ENCODE measurements at regions not wholly inside any gene's neighbourhood (a gene's known extent, or its start where the extent isn't known, plus 50 kb on each side); places are given as distances from the start of the nearest gene placed in this dataset.

GRCh38 chr20:7410150-7410549 lies 530.1 kb downstream of the HAO1 start:
- no peak for DNase-seq (ENCODE audit: low spot score)

GRCh38 chr20:7411075-7411474 lies 529.2 kb downstream of the HAO1 start:
- DNase-seq (ENCODE audit: low spot score): no peak

- no peak for DNase-seq (ENCODE audit: low spot score)
These were observed 524.8 kb downstream of the HAO1 start for GRCh38 chr20:7415427-7415826.

- no peak for DNase-seq (ENCODE audit: low spot score)
These were observed 523.9 kb downstream of the HAO1 start for GRCh38 chr20:7416382-7416781.

- no peak for DNase-seq (ENCODE audit: low spot score)
These were observed 519.9 kb downstream of the HAO1 start for GRCh38 chr20:7420345-7420744.

GRCh38 chr20:7426890-7427496 lies 513.3 kb downstream of the HAO1 start:
- DNase-seq (ENCODE audit: low spot score): no peak

GRCh38 chr20:7428946-7429345 lies 511.3 kb downstream of the HAO1 start:
- no peak for DNase-seq (ENCODE audit: low spot score)

DNA sequence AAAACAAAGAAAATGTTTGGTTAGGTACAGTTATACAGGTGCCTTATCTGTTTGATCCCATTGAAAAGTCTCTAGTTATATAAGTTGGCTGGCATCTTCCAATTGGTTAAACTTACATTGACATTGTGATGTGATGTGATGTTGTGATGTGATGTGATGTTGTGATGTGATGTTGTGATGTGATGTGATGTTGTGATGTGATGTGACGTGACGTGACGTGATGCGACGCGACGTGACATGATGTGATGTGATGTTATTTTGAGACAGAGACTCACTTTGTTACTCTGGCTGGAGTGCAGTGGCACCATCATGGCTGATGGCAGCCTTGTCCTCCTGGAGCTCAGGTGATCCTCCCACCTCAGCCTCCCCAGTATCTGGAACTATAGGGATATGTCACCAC lies 507.6 kb downstream of the HAO1 start:
- no peak for DNase-seq (ENCODE audit: low spot score)

GRCh38 chr20:7437311-7437710 lies 502.9 kb downstream of the HAO1 start:
- DNase-seq (ENCODE audit: low spot score): no peak

DNA sequence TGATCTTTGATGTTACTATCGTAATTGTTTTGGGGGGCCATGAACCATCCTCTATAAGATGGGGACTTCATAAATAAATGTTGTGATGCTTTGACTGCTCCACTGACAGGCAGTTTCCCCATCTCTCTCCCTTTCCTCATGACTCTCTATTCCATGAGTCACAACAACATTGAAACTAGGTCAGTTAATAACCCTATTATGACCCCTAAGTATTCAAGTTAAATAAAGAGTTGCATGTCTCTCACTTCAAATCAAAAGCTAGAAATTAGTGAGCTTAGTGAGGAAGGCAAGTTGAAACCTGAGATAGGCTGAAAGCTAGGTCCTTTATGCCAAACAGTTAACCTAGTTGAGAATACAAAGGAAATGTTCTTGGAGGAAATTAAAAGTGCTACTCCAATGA lies 491.0 kb downstream of the HAO1 start:
- no peak for DNase-seq (ENCODE audit: low spot score)

DNA sequence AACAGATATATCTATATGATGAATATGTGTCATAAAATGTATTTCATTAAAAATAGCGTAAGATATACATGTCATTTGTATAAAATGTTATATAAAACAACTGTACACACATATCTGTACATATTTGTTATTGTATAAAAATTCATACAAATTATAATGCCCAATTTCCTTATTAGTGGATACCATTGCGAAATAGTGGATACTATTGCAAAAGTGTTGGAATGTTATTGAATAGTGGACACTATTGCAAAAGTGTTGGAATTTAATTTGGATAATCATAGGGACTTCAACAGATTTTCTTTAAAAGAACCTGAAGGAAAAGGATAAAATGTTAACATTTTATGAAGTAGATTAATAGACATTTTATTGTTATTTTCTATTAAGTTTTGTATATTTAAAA lies 487.4 kb downstream of the HAO1 start:
- DNase-seq (ENCODE audit: low spot score): no peak

- no peak for DNase-seq (ENCODE audit: low spot score)
These were observed 486.2 kb downstream of the HAO1 start for GRCh38 chr20:7454047-7454446.

GRCh38 chr20:7458459-7458858 lies 481.8 kb downstream of the HAO1 start:
- no peak for DNase-seq (ENCODE audit: low spot score)

GRCh38 chr20:7459083-7459482 lies 481.2 kb downstream of the HAO1 start:
- no peak for DNase-seq (ENCODE audit: low spot score)

GRCh38 chr20:7463290-7463689 lies 477.0 kb downstream of the HAO1 start:
- DNase-seq (ENCODE audit: low spot score): no peak

DNA sequence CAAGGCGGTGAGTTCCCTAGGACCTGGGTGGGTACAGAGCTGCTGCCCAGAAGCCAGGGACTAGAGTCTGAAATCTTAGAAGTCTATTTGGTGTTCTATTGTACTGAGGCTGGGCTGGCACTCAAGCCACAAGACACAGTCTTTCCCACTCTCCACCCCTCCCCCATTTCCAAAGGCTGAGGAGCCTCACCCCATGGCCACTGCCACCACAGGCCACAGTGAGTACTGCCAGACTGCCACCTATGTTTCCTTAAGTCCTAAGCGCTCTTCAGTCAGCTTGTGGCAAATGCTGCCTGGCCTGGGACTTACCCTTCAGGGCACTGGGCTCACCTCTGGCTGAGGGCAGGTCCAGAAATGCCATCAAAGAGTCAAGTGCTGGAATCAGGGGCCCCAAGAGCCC lies 469.3 kb downstream of the HAO1 start:
- DNase-seq (ENCODE audit: low spot score): no peak

- DNase-seq (ENCODE audit: low spot score): no peak
These were observed 450.0 kb downstream of the HAO1 start for GRCh38 chr20:7490288-7490687.

DNA sequence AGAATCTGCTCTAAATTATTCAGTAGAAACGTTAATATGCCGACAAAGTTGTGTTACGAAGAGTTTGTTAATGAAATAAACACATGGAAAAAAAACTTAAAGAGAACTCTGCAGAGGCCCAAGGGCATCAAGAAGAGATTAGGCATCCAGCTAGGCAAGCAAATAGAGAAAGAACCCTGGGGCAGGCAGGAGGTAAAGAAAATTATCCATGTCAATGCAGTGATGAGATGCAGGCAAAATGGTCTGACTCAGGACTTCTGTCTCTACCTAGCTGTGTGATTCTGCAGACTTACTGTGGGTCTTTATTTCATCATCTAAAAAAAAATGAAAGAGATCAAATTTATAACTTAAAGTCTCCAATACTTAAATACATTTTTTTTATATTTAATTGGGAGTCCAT lies 448.0 kb downstream of the HAO1 start:
- DNase-seq (ENCODE audit: low spot score): no peak

DNA sequence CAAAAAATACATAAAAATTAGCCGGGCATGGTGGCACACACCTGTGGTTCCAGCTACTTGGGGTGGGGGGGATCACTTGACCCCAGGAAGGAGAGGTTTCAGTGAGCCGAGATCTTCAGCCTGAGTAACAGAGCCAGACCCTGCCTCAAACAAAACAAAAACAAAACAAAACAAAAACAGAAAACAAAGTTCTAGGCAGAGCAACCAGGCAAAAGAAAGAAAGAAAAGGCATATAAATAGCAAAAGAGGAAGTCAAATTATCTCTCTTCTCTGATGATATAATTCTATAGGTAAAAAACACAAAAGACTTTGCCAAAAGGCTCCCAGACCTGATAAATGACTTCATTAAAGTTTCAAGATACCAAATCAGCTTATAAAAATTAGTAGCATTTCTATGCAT lies 446.9 kb downstream of the HAO1 start:
- no peak for DNase-seq (ENCODE audit: low spot score)

GRCh38 chr20:7496394-7496991 lies 443.8 kb downstream of the HAO1 start:
- no peak for DNase-seq (ENCODE audit: low spot score)

- no peak for DNase-seq (ENCODE audit: low spot score)
These were observed 442.3 kb downstream of the HAO1 start for GRCh38 chr20:7497985-7498384.

DNA sequence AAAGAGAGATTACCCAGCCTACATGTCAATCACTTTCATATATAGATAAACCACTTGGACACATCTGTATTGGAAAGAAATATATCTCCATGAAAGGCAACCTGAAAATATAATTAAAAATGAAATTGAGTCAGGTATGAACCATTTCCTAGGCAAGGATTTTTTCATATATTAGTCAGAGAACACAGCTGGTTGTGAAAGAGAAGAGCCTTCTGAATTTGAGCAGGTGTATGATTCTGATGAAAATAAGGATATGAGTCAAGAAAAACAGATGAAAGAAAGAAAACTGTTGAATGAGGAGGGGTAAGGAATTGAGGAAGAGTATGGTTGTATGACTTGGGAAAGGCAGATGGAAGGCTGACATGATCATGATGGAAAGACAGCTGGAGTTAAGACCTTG lies 441.1 kb downstream of the HAO1 start:
- no peak for DNase-seq (ENCODE audit: low spot score)

- no peak for DNase-seq (ENCODE audit: low spot score)
These were observed 440.0 kb downstream of the HAO1 start for GRCh38 chr20:7500231-7500663.

GRCh38 chr20:7503501-7503900 lies 436.8 kb downstream of the HAO1 start:
- DNase-seq (ENCODE audit: low spot score): peak; percentile 49

Data from mucosa of gallbladder (tissue), 1 donor.